Left kidney (tissue), 1 donor: ENCODE measurements at regions not wholly inside any gene's neighbourhood (a gene's known extent, or its start where the extent isn't known, plus 50 kb on each side); places are given as distances from the start of the nearest gene placed in this dataset.
A peak's percentile ranks its signal among the peaks of the same experiment; 100 is the strongest.
"Not testable (repeated sequence)": the region's sequence is repeated elsewhere in the genome, so short reads cannot be mapped to it uniquely, and the experiment has no call there.

Experiments
- DNase-seq: peaks from one replicate; pipeline ENCODE4 v3.0.0-alpha.2; 2013

DNA sequence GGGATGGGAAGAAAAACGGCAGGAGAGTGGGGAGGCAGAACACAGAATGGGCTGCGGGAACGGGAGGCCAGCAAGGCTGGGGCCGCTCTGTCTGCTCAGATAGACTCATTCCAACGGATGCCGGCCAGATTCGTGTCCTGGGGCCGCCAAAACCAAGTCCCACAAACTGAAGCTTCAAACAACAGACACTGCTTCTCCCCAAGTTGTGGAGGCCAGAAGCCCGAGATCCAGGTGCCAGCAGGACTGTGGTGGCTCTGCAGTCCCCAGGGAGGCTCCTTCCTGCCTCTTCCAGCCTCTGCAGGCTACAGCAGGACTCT is 100.6 kb downstream of the ADRA2C start:
- no peak for DNase-seq

DNA sequence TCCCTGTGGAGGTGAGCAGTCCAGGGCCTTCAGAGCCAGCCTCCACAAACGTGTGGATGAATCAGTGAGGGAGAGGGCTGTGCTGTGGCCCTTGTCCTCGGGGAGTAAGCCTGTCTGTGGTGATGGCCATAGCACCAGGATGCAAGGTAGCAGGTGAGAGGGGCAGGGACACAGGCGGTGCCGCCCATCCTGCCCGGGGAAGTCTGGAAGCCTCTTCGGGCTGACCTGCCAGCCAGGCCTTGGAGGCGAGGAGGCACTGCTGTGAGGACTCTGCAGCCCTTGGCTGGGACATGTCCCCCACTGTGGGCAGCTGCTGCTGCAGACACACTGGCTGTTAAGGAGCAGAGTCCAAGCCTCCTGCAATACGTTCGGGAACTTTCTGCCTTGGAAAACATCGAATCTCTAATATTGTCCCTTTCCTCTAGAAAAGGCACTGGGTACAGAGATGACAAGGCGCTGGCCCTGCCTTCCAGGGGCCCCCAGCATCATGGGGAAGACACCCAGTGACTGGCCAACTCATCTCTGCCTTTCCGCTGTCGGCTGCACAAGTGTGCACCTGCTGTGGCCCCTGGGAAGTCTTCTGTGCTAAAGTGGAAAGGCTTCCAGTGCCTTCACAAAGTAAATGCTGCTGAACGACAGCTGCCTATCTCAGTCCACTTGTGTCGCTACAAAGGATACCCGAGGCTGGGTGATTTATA is 101.4 kb downstream of the ADRA2C start:
- DNase-seq, result no peak

DNA sequence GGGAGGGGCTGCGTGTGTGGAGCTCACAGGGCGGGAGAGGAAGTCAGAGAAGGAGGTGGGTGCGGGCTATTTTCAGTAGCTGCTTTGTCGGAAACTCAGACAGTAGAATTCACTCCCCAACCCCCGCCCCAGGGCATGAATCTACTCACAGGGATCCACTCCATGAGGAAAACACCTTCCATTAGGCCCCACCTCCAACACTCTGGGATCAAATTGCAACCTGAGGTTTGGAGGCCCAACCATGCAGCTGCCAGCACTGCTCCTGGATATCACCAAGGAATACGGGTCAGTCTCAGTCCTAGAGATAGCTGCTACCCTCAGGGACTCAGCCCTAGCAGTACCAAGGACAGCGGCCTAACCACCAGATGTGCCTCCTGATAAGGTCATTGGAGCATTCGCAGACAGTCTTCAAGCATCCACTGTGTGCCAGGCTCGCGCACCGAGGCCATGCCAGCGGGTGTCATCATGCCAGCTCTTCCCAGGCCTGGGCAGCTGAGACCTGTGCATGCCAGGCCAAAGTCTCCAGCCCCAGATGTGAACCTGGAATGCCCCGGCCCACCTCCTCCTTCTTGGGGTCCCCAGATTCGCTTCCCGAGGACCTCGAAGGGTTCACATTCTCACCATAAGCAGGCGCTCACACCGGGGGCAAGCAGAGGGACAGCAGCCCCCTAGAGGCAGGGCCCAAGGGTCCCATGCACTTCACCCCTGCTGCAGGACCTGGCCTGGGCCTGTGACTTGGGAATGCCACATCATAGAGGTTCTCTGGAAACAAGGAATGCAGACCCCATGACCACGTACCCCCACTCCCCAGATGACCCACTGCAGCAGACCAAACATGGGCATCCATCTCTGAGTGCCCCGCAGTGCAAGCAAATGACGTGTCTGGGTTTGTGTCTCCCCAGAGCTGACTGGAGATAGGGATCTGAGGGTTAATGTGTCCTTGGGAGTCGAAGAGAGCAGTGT is 102.3 kb downstream of the ADRA2C start:
- DNase-seq, result peak; percentile 57

- DNase-seq, result no peak
These were observed 103.0 kb downstream of the ADRA2C start for GRCh38 chr4:3869174-3869572.

DNA sequence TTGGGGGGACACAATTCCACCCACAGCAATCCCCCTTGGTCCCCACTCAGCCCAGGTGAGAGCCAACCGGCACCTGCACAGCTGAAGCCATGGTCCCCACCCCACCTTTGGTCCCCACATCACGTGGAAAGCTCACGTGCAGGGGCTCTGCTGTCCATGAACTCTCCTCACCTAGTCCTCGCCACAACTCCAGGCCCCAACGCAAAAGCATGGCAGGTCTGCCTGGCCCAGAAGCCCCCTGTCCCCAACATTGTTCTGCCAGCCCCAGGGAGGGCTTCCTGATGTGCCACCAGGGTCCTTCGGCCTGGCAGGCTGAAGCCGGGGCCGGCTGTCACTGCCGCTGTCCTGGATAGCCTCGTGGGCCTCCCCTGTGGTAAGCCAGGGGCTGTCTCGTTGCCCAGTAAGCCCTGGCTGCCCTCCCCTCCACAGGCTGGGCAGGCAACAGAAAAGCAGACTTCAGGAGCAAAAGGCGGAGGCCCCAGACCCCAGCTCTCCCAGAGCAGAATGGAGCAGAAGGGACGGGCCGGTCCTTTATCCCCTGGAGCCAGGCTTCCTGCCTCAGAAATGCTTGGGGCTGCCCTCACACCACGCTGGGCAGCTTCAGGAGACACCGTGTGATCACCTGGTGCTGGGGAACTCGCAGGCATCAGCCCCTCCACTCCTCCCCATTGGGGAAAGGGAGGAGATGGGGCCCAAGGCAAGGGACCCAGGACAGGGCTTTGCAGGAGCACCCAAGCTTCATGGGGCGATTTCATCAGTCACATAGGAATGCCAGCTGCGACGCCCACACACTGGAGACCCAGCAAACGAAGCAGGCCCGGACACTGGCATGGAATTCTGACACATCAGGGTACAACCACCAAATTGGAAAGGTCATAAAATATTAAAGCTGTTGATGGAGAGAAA is 103.7 kb downstream of the ADRA2C start:
- DNase-seq, result no peak

- no peak for DNase-seq
These were observed 104.4 kb downstream of the ADRA2C start for GRCh38 chr4:3870567-3870962.

DNA sequence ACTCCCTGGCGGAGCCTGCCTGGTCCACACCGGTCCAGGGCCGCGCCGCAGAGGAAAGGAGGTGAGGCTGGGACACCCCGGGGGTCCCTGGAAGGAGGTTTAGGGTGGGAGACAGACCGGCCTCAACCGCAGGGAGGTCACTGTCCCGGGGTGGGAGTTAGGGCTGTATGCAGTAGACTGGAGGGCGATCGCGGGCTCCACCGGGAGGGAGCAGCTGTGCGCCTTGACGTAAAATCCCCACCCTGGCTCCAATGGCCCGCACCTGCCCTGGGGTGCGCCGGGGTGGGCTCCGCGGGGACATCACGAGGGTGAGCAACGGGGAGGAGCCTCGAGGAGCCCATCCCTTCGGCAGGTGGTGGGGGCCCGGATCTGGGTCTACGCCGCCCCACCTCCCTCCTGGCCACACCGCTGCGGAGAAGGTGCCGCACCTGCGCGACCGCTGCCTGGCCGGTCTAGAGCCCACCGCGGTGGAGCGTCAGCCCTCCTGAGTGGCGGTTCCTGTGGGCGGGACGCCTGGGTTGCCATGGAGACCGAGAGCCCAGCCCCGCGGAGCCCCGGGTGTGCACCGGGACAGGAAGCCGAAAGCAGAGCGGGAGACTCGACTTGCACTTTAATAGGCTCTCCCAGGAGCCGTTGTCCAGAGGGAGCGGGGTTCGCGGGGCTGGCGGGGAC is 105.1 kb downstream of the ADRA2C start:
- DNase-seq, result peak; percentile 42

GRCh38 chr4:3871881-3872833 is 106.0 kb downstream of the ADRA2C start:
- DNase-seq, result no peak

DNA sequence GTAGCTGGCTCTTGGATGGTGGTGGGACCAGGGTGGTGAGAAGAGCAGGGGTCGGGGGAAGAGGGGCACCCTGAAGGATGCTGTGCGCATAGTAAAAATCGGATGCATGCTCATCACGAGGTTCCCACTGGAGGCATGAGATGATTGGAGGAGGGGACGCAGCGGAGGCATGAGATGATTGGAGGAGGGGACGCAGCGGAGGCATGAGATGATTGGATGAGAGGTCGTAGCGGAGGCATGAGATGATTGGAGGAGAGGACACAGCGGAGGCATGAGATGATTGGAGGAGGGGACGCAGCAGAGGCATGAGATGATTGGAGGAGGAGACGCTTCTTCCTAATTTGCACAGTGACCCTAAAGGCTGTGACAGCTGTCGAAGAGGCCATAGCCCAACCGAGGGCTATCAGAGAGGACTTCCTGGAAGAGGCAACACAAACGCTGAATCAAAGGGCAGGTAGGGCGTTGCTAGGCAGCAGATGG is 106.7 kb downstream of the ADRA2C start:
- no peak for DNase-seq

DNA sequence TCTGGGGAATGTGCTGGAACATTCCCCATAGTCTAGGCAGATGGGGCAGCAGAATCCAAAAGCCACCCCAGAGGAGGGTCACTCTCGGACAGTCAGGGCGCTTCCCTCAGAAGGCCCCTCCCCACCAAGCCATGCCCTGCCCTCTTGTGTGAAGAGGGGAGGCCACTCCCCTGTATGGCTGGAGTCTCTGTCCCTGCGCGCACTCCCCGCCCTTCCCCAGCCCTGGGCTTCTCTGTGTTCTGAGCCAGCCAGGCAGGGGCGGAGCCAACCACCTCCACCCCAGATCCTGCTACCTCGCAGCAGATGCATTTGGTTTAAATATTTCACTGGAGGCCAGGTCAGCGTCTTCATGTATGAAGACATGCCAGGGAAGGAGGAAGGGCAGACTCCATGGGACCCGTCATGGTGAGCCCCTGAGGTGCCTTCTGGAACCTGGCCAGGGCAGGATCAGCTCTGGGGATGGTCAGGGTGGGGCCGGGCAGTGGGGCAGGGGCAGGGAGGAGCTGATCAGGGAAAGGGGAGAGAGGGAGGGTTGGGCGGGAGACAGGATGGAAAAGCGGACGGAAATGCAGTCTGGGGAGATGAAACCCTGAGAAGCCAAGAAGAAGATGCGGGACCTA is 107.3 kb downstream of the ADRA2C start:
- DNase-seq, result no peak

DNA sequence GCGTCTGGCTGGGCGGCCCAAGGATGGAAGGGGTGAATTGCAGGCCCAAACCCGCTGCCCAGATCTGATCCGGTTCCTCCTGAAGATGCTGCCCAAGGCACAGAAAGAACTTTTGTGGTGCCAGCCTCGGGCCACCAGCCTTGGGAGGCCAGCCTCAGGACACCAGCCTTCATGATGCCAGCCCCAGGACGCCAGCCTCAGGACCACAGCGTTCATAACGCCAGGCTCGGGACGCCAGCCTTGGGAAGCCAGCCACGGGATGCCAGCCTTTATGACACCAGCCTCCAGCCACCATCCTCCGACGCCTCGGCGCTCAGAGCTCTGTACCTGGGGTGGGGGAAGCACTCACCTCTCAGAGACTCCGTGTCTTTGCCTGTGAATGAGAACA is 107.8 kb downstream of the ADRA2C start:
- no peak for DNase-seq

- no peak for DNase-seq
These were observed 108.4 kb downstream of the ADRA2C start for GRCh38 chr4:3874525-3875110.

DNA sequence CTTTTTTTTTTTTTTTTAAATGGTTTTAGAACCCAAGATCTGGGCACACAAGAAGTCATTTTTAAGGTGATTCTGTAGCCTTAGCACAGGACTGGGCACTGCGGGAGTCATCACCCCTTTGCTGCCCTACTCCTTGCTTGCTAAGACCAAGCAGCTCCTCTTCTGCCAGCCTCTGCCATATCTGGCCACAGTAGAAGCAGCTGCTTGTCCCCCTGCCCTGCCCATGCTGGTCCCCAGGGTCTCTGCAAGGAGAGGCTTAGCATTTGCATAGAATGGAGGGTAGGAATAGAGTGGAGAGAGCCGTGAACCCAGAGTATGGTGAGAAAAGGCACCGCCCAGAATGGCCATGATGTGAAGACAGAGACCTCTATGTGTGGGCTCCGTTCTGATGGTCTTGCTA is 109.3 kb downstream of the ADRA2C start:
- DNase-seq, result no peak

DNA sequence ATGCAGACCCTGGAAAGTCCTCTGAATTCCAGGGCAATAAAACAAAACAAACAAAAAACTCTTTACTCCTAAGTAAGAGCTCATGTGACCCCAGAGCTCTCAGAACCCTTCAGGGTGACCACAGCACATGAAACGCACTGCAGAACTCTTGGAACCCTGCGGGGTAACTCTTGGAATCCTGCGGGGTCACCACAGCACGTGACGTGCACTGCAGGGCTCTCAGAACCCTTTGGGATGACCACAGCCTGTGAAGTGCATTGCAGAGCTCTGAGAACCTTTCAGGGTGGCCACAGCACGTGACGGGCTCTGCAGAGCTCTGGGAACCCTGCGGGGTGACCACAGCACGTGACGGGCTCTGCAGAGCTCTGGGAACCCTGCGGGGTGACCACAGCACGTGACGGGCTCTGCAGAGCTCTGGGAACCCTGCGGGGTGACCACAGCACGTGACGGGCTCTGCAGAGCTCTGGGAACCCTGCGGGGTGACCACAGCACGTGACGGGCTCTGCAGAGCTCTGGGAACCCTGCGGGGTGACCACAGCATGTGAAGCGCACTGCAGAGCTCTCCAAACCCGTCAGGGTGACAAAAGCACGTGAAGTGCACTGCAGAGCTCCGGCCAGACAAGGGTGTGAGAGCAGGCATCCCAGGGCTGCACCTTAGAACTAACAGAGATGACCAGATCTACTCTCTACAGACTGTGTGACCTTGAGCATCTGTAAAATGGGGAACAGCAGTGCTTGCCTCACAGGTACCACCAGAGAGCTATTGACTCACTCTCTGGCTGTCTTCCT is 110.1 kb downstream of the ADRA2C start:
- DNase-seq, result not testable (repeated sequence)

DNA sequence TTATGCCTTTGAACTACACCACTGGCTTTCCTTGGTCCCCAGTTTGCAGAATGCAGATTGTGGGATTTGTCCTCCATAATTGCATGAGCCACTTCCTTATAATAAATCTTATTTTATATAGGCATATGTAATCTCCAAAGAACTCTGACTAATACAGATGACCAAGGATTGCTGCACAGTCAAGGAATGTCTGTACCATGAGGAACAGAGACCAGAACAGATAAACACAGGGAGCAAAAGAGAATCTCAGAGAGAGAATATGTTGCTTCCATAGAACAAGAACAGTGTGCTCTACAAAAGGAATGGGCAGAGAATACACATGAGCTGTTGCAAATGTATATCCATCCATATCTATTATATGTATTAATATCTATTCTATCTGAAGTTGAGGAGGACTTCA is 111.1 kb downstream of the ADRA2C start:
- no peak for DNase-seq

- no peak for DNase-seq
These were observed 111.7 kb downstream of the ADRA2C start for GRCh38 chr4:3877868-3878267.

DNA sequence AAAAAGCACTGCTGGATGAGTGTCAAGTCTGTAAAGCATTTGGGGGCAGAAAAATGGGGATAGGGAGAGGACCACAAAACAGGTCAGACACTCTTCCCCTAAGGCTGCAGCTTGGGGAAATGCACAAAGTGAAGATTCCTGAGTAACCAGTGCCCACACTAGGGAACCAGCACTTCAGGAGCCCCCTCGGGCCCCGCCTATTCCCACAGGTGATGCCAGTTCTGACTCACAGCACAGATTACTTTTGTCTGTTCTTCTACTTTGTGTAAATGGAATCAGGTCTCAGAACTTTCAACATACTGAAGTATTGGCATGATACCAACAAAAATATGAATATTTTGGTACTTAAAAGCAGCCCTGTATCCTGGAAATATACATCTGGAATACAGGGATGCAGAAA is 112.5 kb downstream of the ADRA2C start:
- no peak for DNase-seq

GRCh38 chr4:3879681-3880614 is 113.8 kb downstream of the ADRA2C start:
- DNase-seq, result no peak
